ENCODE measurements at regions not wholly inside any gene's neighbourhood (a gene's known extent, or its start where the extent isn't known, plus 50 kb on each side); places are given as distances from the start of the nearest gene placed in this dataset.

- TF ChIP-seq ZNF274 (IDR thresholded peaks at IDR 0.05; ENCODE audit: low read depth, low read length) (no peak), YY1 (IDR thresholded peaks at IDR 0.05; ENCODE audit: insufficient read depth, insufficient read length) (no peak), SUZ12 (IDR thresholded peaks at IDR 0.05; ENCODE audit: extremely low read depth, insufficient read depth, insufficient read length) (no peak)
Observed at GRCh38 chr10:36351159-36351558, 709.1 kb upstream of the FZD8 start.

Data from NT2/D1 (cell line).